ENCODE measurements at regions not wholly inside any gene's neighbourhood (a gene's known extent, or its start where the extent isn't known, plus 50 kb on each side); places are given as distances from the start of the nearest gene placed in this dataset.

- H3K4me3 ChIP-seq = no peak overlapping the region
- TF ChIP-seq EP300 (IDR thresholded peaks at IDR 0.05) = no peak
- no peak for TF ChIP-seq CTCF (IDR thresholded peaks at IDR 0.05)
- no peak for TF ChIP-seq POLR2AphosphoS5 (IDR thresholded peaks at IDR 0.05)
- TF ChIP-seq POLR2A (IDR thresholded peaks at IDR 0.05) = no peak
- no peaks in the 10 kb centered on the region for H3K9me3 ChIP-seq
- no peaks in the 10 kb centered on the region for H3K4me1 ChIP-seq
- no peak overlapping the region for H3K27ac ChIP-seq
- no peaks in the 10 kb centered on the region for H3K36me3 ChIP-seq
- WGBS, 2 donors (ENCODE audit: low coverage in 1 of 2) = 63 to 89% methylated on average over 1 to 4 of the region's 4 CpGs
- H3K27me3 ChIP-seq = no peaks in the 10 kb centered on the region
- no peak for ATAC-seq
Measured at GRCh38 chr5:51033215-51033614, 350.0 kb upstream of the ISL1 start.

GRCh38 chr5:51034222-51034901 is 348.9 kb upstream of the ISL1 start:
- H3K27ac ChIP-seq = no peak overlapping the region
- no peaks in the 10 kb centered on the region for H3K36me3 ChIP-seq
- H3K27me3 ChIP-seq = no peaks in the 10 kb centered on the region
- H3K9me3 ChIP-seq = no peaks in the 10 kb centered on the region
- ATAC-seq = no peak
- no peak for TF ChIP-seq EP300 (IDR thresholded peaks at IDR 0.05)
- TF ChIP-seq CTCF (IDR thresholded peaks at IDR 0.05) = no peak
- no peak for TF ChIP-seq POLR2A (IDR thresholded peaks at IDR 0.05)
- no peak for TF ChIP-seq POLR2AphosphoS5 (IDR thresholded peaks at IDR 0.05)
- WGBS, 2 donors (ENCODE audit: low coverage in 1 of 2) = 80 to 100% methylated on average over 1 of the region's 1 CpG
- H3K4me3 ChIP-seq = no peak overlapping the region
- no peaks in the 10 kb centered on the region for H3K4me1 ChIP-seq

- H3K4me1 ChIP-seq = no peaks in the 10 kb centered on the region
- TF ChIP-seq CTCF (IDR thresholded peaks at IDR 0.05) (no peak), EP300 (IDR thresholded peaks at IDR 0.05) (no peak), POLR2A (IDR thresholded peaks at IDR 0.05) (no peak), POLR2AphosphoS5 (IDR thresholded peaks at IDR 0.05) (no peak)
- H3K36me3 ChIP-seq = no peaks in the 10 kb centered on the region
- 56 to 82% methylated on average over 6 of the region's 6 CpGs for WGBS, 2 donors (ENCODE audit: low coverage in 1 of 2)
- no peaks in the 10 kb centered on the region for H3K27me3 ChIP-seq
- H3K9me3 ChIP-seq = no peaks in the 10 kb centered on the region
- no peak overlapping the region for H3K27ac ChIP-seq
- H3K4me3 ChIP-seq = no peak overlapping the region
- ATAC-seq = no peak
Measured at GRCh38 chr5:51039424-51040329, 343.6 kb upstream of the ISL1 start.

- H3K9me3 ChIP-seq = no peaks in the 10 kb centered on the region
- H3K4me3 ChIP-seq = no peak overlapping the region
- WGBS, 2 donors (ENCODE audit: low coverage in 1 of 2) = 65 to 84% methylated on average over 5 of the region's 5 CpGs
- H3K36me3 ChIP-seq = no peaks in the 10 kb centered on the region
- no peaks in the 10 kb centered on the region for H3K27me3 ChIP-seq
- TF ChIP-seq POLR2AphosphoS5 (IDR thresholded peaks at IDR 0.05) = no peak
- TF ChIP-seq POLR2A (IDR thresholded peaks at IDR 0.05) = no peak
- no peak for TF ChIP-seq CTCF (IDR thresholded peaks at IDR 0.05)
- no peak for TF ChIP-seq EP300 (IDR thresholded peaks at IDR 0.05)
- no peak overlapping the region for H3K27ac ChIP-seq
- H3K4me1 ChIP-seq = no peaks in the 10 kb centered on the region
- ATAC-seq = no peak
Measured at GRCh38 chr5:51043745-51044144, 339.5 kb upstream of the ISL1 start.
